IMR-90 (cell line): ENCODE measurements at regions not wholly inside any gene's neighbourhood (a gene's known extent, or its start where the extent isn't known, plus 50 kb on each side); places are given as distances from the start of the nearest gene placed in this dataset.

Experiments used
- BHLHE40 ChIP-seq: fragments of 150-350 bp; IDR thresholded peaks from 2 replicates; pipeline ENCODE4 v1.6.1; 2016; ENCODE audit warnings: mild to moderate bottlenecking, low read depth, low read length
- CHD1 ChIP-seq: IDR thresholded peaks from 2 replicates; pipeline ENCODE4 v1.6.1; 2012; ENCODE audit warnings: low read depth, low read length, improper control_type of control experiment
- CTCF ChIP-seq: conservative IDR thresholded peaks from 2 replicates; pipeline ENCODE4 v1.5.1; 2012; ENCODE audit warnings: mild to moderate bottlenecking, low read depth, low read length, improper control_type of control experiment
- ELK1 ChIP-seq: fragments of 150-350 bp; IDR thresholded peaks from 2 replicates; pipeline ENCODE4 v1.6.1; 2016; ENCODE audit warnings: low read depth, mild to moderate bottlenecking, low read length, moderate library complexity, borderline replicate concordance
- MAZ ChIP-seq: IDR thresholded peaks from 2 replicates; pipeline ENCODE4 v1.6.1; 2012; ENCODE audit warnings: low read depth, mild to moderate bottlenecking, low read length, improper control_type of control experiment, moderate library complexity, borderline replicate concordance
- NFE2L2 ChIP-seq: fragments of 150-350 bp; IDR thresholded peaks from 2 replicates; pipeline ENCODE4 v1.6.1; 2016; ENCODE audit warnings: low read depth, mild to moderate bottlenecking, low read length
- POLR2A ChIP-seq: IDR thresholded peaks from 2 replicates; pipeline ENCODE4 v1.6.1; 2012; ENCODE audit warnings: mild to moderate bottlenecking, low read depth, low read length
- RFX5 ChIP-seq: IDR thresholded peaks from 2 replicates; pipeline ENCODE4 v1.8.0; 2012; ENCODE audit warnings: low read depth, mild to moderate bottlenecking, low read length, moderate library complexity
- SMC3 ChIP-seq: fragments of 150-350 bp; IDR thresholded peaks from 2 replicates; pipeline ENCODE4 v1.6.1; 2016; ENCODE audit warnings: low read depth, mild to moderate bottlenecking, antibody characterized with exemption, low read length, moderate library complexity

GRCh38 chr17:15171167-15172047 is 93.7 kb downstream of the PMP22 start:
- peak; percentile 80 for TF ChIP-seq CTCF
- TF ChIP-seq NFE2L2, result no peak
- no peak for TF ChIP-seq RFX5
- no peak for TF ChIP-seq POLR2A
- TF ChIP-seq BHLHE40, result no peak
- no peak for TF ChIP-seq ELK1
- peak; percentile 68 for TF ChIP-seq SMC3
- no peak for TF ChIP-seq CHD1
- TF ChIP-seq MAZ, result no peak
